GM10266 (cell line): ENCODE measurements at regions not wholly inside any gene's neighbourhood (a gene's known extent, or its start where the extent isn't known, plus 50 kb on each side); places are given as distances from the start of the nearest gene placed in this dataset.

ENCODE experiments used
- DNase-seq: peaks from one replicate; pipeline ENCODE4 v3.0.0; 2012; ENCODE audit errors: extremely low spot score
- CTCF ChIP-seq: IDR thresholded peaks from 2 replicates; pipeline ENCODE4 v1.5.1; 2012; ENCODE audit warnings: mild to moderate bottlenecking, low read depth; ENCODE audit not compliant: control insufficient read depth, insufficient read depth; ENCODE audit errors: missing control alignments

GRCh38 chr13:47474839-47475238 is 526.2 kb downstream of the SUCLA2 start:
- DNase-seq = no peak
- no peak for TF ChIP-seq CTCF

- DNase-seq = no peak
- no peak for TF ChIP-seq CTCF
Measured at GRCh38 chr13:47474326-47474725, 526.7 kb downstream of the SUCLA2 start.

GRCh38 chr13:47472516-47472915 is 528.6 kb downstream of the SUCLA2 start:
- TF ChIP-seq CTCF = no peak
- DNase-seq = no peak

- no peak for TF ChIP-seq CTCF
- DNase-seq = no peak
Measured at GRCh38 chr13:47463726-47464125, 537.3 kb downstream of the SUCLA2 start.

GRCh38 chr13:47463002-47463401 is 538.1 kb downstream of the SUCLA2 start:
- TF ChIP-seq CTCF = no peak

GRCh38 chr13:47461816-47462215 is 539.3 kb downstream of the SUCLA2 start:
- no peak for TF ChIP-seq CTCF
- DNase-seq = no peak

More at GRCh38 chr13:47463002-47463401, 538.1 kb downstream of the SUCLA2 start:
- DNase-seq = no peak

- no peak for DNase-seq
- peak; percentile 21 for TF ChIP-seq CTCF
Measured at GRCh38 chr13:47459512-47459911, 541.6 kb downstream of the SUCLA2 start.
